SH-SY5Y (cell line): ENCODE measurements at regions not wholly inside any gene's neighbourhood (a gene's known extent, or its start where the extent isn't known, plus 50 kb on each side); places are given as distances from the start of the nearest gene placed in this dataset.

Experiments
- GATA2 ChIP-seq: IDR thresholded peaks from 2 replicates; pipeline ENCODE4 v1.6.1; 2011; ENCODE audit warnings: mild to moderate bottlenecking, low read depth, low read length
- GATA3 ChIP-seq: IDR thresholded peaks from 2 replicates; pipeline ENCODE4 v1.6.1; 2011; ENCODE audit warnings: low read depth, mild to moderate bottlenecking, low read length, moderate library complexity

GRCh38 chr13:31424130-31424729 lies 224.5 kb downstream of the B3GLCT start:
- TF ChIP-seq GATA2 (no peak), GATA3 (no peak)
